Right renal cortex interstitium (tissue), 3 donors: ENCODE measurements at regions not wholly inside any gene's neighbourhood (a gene's known extent, or its start where the extent isn't known, plus 50 kb on each side); places are given as distances from the start of the nearest gene placed in this dataset.

Source experiments
- DNase-seq, 3 donors: peaks; one replicate each; pipeline ENCODE4 v3.0.0-alpha.2; 2013; ENCODE audit warnings: low read depth in 3 of 3, low spot score in 2 of 3

DNA sequence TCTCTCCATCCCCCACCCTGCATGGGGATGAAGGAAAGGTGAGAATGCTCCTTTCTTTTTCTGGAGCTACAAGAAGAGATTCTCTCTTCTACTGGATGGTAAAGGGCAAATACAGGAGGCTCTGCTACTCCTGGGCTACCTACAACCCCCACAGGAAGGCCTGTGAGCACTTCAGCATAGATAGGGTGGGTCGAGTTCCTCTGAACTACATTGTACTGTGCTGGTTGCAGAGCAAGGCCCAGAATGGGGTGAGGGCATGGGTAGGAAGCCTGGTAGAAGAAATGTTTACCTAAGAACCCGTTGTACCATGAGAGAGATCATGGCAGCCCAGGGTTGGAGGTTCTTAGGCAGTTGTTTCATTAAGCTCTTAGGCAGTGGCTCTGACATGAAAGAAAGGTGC is 510.4 kb downstream of the MID1IP1 start:
- no peak for DNase-seq

DNA sequence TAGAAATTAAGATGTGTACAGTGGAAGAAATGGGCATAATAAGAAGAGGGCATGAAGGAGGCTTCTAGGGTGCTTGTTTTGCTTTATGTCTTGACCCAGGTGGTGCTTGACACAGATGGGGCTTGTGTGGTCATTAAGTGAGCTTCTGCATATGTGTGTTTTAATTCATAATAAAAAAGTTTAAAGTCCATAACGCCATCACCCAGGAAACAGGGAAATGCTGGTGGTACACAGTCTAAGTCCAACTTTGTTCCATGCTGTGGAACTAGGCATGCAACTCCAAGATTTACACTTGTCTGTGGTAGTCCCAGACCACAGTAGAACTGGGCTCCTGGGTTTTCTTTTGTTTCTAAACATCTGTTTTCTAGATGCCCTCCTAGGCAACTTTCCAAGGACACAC is 511.9 kb downstream of the MID1IP1 start:
- DNase-seq = no peak

DNA sequence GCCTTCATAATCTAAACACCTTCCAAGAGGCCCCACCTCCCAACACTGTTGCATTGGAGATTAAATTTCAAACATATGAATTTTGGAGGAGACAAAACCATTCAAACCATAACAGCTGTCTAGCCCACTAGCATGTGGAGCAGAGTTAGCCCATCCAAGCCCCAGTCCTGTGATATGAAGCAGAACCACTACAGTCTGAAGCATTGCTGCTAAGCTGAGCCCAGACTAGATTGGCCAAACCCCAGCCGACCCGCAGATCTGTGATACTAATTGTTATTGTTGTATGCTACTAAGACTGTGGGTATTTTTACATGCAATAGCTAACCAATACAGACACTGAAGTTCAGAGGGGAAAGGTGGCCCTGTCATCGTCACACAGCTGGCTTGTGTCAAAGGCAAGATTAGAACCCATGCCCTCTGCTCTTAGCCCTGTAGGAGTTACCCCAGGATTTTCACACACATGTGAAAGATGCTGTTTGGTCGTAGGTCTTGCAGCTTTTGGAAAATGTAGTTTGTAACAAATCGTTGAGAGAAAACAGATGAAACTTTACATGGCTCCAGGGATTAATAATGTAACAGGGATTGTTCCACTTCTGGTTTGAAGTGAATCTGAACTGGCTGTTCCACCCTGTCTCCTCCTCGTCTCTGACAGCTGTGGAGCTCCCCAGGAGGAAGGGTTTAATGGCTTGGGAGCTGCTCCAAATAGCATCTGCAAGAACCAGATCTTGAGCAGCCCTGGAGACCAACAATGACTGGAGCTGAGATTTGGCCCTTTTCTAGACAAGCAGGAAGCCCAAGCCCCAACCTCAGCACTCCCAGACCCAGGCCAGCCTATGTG is 517.5 kb downstream of the MID1IP1 start:
- peak in 1 of 3 donors; percentile 10 for DNase-seq

DNA sequence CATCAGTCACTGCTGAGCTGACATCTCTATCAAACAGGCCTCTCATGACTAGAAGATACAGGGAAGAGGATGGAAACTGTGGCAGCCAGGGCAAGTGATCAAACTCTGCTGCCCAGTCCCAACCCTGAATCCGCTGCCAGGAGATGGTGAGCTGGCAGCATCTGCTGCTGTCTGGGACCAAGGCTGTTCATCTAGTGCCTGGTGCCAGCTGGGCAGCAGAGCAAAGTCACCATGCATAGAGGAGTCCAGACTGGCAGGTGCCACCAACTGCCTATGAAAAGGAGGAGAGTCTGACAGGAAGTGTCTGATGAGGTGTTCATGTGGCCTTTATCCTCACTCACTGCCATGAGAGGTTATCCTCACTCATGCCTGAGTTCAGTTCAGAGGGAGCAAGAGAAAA is 518.9 kb downstream of the MID1IP1 start:
- no peak for DNase-seq

DNA sequence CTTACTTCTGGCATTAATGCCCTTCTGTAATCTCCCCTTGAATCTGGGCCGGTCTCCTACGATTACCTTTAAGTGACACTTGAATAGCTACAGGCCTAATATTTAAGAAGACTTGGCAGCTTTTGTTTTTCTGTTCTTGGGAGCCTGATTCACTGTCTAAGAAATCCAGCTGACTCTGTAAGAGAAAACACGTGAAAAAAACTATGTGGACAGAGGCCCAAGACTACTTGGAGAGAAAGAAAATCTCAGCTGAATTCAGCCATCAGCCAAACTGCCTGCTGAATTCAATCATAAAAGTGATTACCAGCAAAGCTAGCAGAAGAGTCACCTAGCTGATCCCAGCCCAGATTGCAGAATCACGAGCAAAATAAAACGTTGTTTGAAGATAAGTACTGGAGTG is 521.2 kb downstream of the MID1IP1 start:
- no peak for DNase-seq

DNA sequence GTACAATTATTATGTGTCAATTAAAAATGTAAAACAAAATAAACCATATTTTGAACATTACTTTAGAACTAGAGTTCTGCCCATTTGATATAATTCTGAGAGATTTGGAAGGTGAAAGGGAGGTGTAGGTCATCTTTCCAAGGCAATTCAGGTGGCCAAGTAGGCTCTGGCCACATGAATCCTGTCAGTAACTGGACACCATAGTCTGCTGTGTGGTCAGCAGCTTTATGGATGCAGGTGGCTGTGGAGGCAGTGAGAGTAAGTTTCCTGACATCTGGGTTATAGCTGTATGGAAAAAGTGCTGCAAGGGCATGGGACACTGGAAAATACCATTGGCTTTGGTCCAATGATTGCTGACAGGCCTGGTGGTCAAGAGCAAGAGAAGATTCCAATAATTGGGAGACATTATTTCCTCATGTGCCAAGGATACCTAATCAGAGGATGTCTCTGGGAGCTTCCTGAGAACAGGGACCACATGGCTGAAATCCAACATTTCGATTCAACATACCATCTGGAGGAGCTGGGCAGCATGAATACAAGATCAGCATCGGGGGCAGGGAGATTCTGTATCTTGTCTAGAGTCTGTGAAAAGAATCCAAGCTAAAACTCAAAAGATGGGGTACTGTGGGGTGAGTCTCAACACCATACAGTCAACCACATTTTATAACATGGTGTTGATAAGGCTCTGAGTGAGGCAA is 523.1 kb downstream of the MID1IP1 start:
- no peak for DNase-seq

DNA sequence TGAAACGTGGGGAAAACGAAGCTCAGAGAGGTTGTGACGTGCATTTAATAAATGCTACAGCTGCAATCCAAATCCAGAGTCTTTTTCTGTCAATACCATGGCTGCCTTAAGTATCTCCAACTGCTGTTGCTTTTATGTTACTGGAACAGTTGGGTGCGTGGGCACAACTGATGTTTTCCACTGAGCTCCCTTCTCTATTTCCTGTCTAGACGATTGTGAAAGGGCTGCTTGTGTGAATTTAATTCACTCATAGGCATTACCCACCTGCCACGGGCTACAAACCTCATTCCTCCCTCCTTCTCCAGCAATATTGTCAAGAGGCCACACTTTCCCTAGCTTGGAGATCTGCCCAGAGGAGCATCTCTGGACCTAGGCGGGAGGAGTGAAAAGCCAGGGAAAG is 526.0 kb downstream of the MID1IP1 start:
- DNase-seq = no peak

DNA sequence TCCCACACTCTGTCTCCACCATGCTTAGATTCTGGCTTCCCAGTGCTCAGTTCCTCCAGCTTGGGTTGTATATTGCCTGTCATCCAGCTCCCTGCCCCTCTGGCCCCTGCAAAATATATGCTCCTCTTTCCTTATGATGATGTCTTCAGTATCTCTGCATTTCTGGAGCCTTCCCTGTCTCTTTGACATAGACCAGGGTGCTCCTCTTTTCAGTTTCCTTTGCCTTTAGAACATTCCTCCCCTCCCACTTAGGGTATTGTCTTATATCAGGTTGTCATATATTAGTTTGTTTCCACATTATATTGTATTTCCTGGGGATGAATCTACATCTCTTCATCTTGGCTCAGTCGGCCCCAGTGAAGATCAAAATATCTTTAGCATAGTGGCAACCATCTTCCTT is 526.4 kb downstream of the MID1IP1 start:
- DNase-seq = no peak

DNA sequence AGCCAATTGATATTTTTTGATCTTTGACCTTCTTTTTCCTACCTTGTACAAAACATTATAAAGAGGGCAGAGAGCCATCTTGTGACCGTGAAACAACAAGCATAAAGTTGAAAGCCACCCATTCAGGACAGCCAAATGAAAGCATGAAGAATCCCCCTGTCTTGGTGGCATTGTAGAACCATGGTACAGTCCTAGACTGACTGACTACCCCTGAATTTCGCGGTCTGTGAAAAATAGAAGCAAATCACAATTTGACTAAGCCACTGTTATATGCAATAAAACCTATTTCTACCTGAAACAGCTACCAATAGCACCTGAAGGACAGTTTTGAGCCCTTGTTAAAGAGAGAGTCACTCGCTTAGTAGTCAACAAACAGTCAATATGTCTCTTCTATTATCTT is 527.4 kb downstream of the MID1IP1 start:
- DNase-seq = no peak

DNA sequence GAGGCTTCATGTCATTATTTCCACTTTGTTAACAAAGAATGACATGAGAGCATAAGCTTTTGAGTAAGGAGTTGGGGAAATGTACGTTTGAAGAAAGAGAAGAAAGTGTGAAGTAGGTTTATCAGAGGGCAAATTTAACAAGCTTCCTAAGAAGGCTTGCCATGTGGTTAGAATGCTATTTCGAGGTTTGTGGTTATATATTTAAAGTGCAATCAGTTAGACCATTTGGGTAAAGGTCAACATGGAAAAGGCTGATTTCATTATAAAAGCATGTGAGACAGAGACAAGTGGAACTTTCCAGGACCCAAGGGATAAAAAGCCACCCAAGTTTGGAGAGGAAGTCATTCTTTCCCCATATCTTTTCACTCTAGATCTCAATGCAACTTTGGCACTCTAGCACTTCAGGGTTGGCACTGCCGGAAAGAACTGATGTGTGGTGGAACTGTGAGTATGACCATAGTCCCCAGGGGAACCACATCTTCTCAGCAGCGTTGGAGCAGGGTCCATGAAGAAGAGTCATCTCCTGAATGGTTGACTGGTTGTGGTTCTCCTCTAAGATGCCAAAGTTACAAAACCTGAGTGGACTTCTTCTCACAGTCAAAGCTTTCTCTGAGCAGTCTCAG is 529.9 kb downstream of the MID1IP1 start:
- DNase-seq = no peak

DNA sequence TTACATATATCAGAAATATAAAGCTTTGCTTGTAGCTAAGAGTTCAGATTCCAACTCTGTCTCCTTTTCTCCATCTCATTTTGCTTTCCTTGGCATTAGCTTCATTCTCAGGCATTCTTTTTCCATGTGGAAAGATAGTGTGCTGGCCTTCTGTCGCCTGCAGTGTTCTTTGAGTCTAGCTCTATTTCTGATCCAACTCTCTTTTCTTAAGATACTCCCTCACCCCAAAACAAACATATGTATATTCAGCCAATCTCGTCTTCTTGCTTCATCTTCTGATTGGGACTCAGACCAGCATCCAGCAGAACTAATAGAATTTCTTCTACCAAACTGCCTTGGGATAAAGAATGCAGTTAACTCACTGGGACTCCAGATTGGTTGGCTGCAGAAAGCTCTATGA is 532.2 kb downstream of the MID1IP1 start:
- DNase-seq = no peak

DNA sequence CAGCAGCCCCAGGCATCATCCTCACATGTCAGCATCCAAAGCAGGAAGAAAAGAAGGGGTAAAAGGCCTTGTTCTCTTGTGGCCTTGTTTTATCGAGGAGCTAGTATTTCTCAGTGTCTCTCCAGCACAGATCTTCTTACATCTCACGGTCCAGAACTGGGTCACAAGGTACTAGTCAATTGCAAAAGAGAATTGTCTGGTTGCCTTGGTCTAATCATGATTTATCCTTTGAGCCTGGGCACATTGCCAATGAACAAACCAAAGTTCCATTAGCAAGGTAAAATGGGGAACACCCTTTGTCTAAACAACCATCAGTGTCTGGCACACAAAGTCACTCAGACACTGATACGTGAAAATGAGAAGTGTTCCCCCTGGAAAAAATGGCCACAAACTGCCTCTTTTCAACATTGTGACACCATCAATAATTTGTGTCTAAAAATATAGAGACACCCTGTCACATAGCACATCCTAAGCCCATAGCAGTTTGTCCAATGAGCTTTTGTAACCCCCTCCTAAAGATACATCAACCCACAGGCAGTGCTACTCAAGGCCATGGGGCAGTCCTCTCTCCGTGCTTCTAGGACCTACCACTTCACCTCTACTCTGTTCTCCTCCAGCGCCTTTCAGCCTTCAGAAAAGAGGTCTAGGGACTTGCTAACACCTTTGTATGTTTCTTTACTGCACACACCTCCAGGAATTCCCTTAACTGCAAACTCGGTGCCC is 534.4 kb downstream of the MID1IP1 start:
- DNase-seq = no peak

DNA sequence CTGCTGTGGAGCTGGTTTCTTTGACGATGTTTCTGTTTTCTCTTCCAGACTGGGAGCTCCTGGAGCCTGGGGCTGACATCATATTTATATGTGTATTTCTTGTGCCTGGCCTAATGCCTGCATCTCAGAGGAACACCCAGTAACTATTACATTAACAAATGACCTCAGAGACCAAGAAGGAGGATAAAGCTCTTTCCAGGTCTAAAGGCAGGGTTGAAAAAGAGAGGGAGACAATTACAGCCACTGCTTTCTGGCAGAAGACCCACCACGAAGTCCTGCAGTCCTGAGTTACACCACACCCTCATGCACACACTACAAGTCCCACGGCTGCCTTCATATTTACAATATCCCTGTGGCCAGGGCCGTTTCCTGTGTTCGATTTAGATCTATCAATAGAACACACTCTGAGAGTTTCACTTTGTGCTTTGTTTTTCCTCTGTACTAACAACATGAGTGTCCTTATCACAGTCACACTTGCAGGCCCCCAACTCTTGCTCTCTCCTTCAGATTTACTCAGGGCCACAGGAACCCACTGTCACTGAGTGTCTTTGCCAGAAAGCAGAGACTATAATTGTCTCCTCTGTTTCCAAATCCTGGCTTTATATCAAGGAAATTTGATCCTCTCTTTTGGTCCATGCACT is 535.5 kb downstream of the MID1IP1 start:
- DNase-seq = no peak

DNA sequence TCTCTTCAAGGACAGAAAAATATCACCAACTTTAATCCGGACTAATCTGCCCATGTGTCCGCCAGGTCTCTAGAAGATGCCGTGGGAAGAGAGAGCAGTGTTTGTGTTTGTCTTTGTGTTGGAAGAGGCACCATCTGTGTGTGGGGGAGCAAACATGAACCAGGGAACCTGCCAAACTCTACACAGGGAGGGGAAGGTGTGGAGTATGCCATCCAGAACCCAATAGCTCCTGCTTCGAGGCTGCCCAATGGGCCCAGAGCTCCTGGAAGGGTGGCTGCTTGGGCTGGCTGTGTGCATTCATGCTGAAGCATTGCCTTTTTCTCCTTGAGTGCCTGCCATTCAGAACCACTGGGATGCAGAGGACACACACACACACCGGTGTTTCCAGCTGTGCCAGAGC is 536.2 kb downstream of the MID1IP1 start:
- DNase-seq = no peak

DNA sequence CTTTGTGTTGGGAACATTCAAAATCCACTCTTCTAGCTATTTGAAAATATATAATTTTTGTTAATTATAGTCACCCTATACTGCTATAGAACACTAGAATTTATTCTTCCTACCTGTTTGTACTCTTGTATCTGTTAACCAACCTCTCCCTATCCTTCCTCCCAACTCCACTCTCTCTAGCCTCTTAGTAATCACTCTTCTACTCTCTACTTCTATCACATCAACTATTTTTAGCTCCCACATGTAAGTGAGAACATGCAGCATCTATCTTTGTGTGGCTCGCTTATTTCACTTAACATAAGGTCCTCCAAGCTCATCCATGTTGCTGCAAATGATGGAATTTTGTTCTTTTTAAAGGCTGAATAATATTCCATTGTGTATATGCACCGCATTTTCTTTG is 537.3 kb downstream of the MID1IP1 start:
- no peak for DNase-seq

DNA sequence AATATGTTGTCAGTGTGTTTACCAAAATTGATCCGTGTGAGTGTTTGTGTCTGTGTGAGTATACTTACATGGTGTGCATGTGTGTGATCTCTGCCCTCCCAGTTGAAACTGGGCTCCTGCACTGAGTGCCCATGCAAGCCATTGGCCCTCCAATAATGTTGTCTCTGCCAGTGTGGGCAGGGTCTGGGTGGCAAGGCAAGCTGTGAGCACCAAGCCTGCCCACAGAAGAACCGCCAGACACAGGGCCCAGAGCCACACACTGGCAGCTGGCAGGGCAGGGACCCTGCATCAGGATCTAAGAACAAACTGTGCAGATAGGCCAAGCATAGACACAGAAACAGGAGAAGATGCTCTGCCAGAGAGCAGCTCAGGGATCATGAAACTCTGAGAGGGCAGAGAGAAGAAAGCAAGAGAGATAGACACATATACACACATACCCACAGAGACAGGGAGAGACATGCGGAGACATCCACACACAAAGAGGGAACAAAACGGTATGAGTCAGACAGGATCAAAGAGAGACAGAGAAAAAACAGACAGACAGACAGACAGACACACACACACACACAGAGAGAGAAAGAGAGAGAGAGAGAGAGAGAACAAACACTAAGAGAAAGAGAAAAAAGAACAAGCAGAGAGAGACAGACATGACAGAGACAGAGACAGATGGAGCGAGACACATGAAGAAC is 555.0 kb downstream of the MID1IP1 start:
- DNase-seq = no peak

DNA sequence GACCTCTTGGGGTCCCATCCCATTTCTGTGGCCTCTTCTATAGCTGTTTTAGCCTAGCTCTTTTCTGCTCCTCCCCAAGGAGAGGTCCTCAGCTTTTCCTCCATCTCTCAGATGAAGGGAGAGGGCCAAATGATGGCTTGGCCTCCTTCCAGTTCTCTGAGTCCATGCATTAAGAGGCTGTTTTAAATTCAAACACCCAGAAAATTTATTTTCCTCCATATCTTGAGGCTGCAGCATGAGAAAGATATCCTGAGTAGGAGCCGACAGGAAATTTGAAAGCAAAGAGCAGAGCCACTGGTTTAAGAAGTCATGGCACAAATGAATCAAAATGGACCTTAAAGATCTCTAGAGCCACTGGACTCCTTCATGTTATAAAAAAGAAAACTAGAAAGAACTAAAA is 558.8 kb downstream of the MID1IP1 start:
- DNase-seq = no peak

DNA sequence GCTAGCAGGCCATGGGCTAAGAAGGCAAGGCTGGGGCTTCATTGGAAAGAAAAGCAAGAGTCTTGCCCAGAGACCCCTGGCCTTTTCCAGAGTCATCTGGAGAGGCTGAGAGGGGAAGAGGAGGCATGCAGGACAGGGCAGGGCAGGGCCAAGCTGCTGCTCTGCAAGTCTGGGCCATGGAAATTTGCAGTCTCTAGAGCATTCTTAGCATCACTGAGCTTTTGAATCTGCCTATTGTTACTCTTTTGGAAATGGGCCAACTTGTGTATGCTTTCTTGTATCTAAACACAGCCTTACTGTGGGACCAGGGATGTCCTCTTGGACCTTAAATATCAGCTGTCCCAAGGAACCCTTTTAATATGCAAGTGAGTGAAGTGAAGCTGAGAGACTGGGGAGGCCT is 560.5 kb downstream of the MID1IP1 start:
- DNase-seq = no peak

DNA sequence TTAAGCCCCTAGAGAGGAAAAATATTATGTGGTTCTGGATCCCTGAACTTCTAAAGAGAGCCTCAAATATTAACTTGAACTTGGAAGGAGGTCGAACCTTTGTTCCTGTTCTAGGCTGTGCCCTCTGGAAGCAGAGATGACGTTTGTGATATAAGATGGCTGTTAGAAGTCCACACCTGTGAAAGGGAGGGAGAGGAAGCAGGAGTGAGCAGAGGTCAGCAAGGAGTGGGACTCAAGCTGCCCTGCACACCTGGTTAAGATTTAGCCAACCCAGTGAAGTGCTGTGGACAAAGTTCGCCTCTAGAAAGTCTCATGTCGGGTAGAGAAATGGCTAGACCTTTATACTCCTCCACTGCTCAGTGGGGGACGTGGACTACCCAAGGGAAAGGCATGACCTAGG is 566.2 kb downstream of the MID1IP1 start:
- no peak for DNase-seq

DNA sequence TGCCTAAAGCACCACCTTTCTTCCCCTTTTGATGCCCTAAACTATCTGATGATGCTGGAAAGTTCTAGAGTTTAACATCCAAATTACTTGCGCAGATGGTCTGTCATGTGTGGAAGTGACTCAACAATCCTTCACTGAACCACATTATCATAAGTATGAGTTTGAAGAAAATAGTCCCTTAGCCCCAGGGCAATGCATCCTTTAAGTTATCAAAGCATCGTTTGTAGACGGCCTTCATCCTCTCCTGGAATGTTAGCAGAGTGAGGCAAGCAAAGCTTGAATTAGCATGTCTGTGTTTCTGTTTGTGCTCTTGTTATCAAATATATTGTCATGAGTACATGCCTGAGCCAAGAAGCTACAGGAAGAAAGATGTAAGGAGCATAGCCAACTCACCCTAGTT is 570.9 kb downstream of the MID1IP1 start:
- no peak for DNase-seq
